ENCODE measurements at regions not wholly inside any gene's neighbourhood (a gene's known extent, or its start where the extent isn't known, plus 50 kb on each side); places are given as distances from the start of the nearest gene placed in this dataset.

DNA sequence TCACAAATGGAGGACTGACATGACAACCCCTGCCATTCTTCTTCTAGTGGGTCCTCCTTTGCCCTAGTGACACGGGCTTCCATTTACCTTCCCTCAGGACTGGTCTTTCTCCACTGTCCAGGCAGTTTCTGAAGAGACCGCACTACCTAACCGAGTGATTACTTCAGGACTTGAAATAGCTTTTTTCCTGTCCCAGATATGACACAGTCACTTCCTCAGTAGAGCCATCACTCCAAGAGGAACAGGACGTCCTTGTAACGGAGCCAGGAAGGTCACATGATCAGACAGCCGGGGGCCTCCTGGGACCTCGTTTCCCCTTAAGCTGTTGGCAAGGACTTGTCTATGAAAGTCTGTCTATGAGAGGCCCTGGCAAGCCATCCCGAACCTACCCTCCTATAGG lies 62.3 kb downstream of the FOS start:
- Mint-ChIP-seq H3K9me3 (peaks cover 16% of the 10 kb centered on the region), H3K27ac (no peak overlapping the region), H3K36me3 (ENCODE audit: low read depth) (no peaks in the 10 kb centered on the region)

DNA sequence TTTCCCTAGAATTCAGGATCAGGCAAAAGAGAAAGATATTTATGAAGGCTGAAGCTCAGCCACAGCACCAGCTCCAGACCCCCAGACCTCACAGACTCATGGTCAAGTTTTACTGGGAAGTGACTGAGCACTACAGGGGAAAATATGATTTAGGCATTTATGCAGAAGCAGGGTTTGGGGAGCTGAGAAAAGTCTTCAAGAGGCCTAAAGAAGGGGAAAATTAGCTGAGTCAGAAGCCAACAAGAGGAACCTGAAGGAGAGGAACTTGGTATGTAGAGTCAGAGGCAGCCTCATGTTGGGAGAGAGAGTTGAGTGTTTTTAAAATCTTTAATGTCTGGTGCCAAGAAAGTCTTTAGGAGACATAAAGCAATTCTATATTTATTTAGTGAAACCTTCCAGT lies 63.0 kb downstream of the FOS start:
- no peaks in the 10 kb centered on the region for H3K36me3 Mint-ChIP-seq (ENCODE audit: low read depth)
- H3K4me3 Mint-ChIP-seq: no peak overlapping the region
- peaks cover 9% of the 10 kb centered on the region for H3K27me3 Mint-ChIP-seq (ENCODE audit: low read depth)
- TF ChIP-seq, protein P1, sequence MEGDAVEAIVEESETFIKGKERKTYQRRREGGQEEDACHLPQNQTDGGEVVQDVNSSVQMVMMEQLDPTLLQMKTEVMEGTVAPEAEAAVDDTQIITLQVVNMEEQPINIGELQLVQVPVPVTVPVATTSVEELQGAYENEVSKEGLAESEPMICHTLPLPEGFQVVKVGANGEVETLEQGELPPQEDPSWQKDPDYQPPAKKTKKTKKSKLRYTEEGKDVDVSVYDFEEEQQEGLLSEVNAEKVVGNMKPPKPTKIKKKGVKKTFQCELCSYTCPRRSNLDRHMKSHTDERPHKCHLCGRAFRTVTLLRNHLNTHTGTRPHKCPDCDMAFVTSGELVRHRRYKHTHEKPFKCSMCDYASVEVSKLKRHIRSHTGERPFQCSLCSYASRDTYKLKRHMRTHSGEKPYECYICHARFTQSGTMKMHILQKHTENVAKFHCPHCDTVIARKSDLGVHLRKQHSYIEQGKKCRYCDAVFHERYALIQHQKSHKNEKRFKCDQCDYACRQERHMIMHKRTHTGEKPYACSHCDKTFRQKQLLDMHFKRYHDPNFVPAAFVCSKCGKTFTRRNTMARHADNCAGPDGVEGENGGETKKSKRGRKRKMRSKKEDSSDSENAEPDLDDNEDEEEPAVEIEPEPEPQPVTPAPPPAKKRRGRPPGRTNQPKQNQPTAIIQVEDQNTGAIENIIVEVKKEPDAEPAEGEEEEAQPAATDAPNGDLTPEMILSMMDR (IDR thresholded peaks at IDR 0.05; ENCODE audit: unreplicated experiment in 3 of 3): no peak
- no peak overlapping the region for H3K27ac Mint-ChIP-seq
- peaks cover 6% of the 10 kb centered on the region for H3K4me1 Mint-ChIP-seq
- peaks cover 13% of the 10 kb centered on the region for H3K9me3 Mint-ChIP-seq

More for the DNA sequence above, 62.3 kb downstream of the FOS start:
- H3K4me3 Mint-ChIP-seq: no peak overlapping the region
- TF ChIP-seq, protein P1 (IDR thresholded peaks at IDR 0.05; ENCODE audit: unreplicated experiment in 3 of 3): no peak
- peaks cover 6% of the 10 kb centered on the region for H3K4me1 Mint-ChIP-seq
- H3K27me3 Mint-ChIP-seq (ENCODE audit: low read depth): peaks cover 9% of the 10 kb centered on the region

DNA sequence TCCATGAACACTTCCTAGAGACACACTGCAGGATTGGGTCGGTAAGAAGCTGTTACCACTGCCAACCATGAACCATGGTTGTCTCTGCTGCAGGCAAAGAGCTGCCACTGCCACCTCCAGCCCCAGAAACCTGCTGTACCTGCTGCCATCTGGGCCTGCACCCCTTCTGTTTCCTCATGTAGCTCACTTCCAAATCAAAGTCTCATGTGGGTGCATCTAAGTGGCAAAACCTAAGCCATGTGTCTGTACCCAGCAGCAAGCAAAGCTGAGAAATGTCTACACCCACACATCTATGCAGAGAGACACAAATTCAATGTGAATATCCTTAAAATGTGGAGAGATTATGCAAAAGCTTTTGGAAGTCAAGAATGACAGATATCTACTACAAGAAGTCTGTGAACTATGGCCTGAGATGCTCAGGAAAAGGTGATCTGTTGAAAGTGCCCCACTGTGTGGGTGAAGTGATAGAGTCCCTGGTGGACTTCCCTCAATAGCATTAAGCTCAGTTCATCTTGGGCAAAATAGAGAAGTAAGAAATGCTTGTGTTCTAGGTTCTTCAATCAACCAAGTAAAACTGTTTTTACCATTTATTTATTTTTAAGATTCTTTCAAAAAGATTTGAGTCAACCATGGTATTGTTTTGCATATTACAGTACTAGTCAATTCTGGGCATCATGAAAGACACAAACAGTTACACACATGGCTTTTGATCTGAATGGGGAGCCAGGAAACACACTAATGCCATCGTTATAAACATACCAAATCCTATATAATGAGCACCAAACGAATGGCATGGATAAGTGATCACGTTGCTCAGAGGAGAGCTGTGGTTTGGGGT lies 64.4 kb downstream of the FOS start:
- Mint-ChIP-seq H3K4me1 (peaks cover 6% of the 10 kb centered on the region), H3K9me3 (peaks cover 9% of the 10 kb centered on the region), H3K27ac (no peak overlapping the region), H3K36me3 (ENCODE audit: low read depth) (no peaks in the 10 kb centered on the region), H3K4me3 (no peak overlapping the region), H3K27me3 (ENCODE audit: low read depth) (peaks cover 9% of the 10 kb centered on the region)
- TF ChIP-seq, protein P1 (IDR thresholded peaks at IDR 0.05; ENCODE audit: unreplicated experiment in 3 of 3): no peak

DNA sequence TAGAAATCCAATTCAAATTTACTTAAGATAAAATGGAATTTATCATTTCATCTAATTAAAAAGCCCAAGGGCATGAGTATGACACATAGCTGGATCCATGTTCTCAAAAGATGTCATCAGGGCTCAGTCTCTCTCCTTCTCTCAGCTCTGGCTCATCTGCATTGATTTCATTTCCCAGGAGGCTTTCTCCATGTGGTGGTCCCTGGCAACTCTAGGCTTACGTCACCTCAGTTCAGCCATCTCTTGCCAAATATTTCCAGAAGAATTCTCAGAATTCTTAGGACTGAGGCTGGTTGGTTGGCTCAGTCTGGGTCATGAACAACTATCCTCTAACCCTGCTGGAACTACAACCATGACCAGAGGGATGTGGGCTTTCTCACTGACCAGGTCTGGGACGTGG lies 65.3 kb downstream of the FOS start:
- Mint-ChIP-seq H3K27ac (no peak overlapping the region), H3K36me3 (ENCODE audit: low read depth) (no peaks in the 10 kb centered on the region), H3K4me1 (peaks cover 6% of the 10 kb centered on the region), H3K9me3 (peaks cover 9% of the 10 kb centered on the region), H3K4me3 (no peak overlapping the region), H3K27me3 (ENCODE audit: low read depth) (peaks cover 9% of the 10 kb centered on the region)
- TF ChIP-seq, protein P1 (IDR thresholded peaks at IDR 0.05; ENCODE audit: unreplicated experiment in 3 of 3): no peak

DNA sequence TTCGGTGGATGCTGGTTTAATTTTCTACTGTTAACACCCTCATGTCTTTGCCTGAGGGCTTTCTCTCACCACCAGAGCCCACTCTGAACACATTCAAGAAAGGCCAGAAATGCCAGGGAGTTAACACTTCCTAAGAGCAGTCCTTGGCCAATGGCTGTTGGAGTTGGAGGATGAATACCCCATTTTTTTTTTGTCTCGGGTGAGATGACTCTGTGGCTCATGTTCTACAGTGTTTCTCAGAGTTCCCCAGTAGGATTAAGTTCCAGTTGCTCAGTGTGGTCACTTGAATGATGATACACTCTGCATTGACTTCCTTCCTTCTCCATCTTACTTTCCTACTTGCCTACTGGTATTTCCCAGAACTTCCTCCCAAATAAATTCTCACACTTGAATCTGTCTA lies 65.8 kb downstream of the FOS start:
- Mint-ChIP-seq H3K27ac (no peak overlapping the region), H3K27me3 (ENCODE audit: low read depth) (peaks cover 9% of the 10 kb centered on the region), H3K4me1 (peaks cover 6% of the 10 kb centered on the region), H3K36me3 (ENCODE audit: low read depth) (no peaks in the 10 kb centered on the region), H3K9me3 (peaks cover 12% of the 10 kb centered on the region), H3K4me3 (no peak overlapping the region)
- TF ChIP-seq, protein P1 (IDR thresholded peaks at IDR 0.05; ENCODE audit: unreplicated experiment in 3 of 3): no peak

All from nephron (organoid).